HEK293 (cell line): ENCODE measurements at regions not wholly inside any gene's neighbourhood (a gene's known extent, or its start where the extent isn't known, plus 50 kb on each side); places are given as distances from the start of the nearest gene placed in this dataset.

Experiments
- CTCF ChIA-PET: fragments of 350-600 bp; formaldehyde crosslinking; extraction: SDS; loops from one replicate; lab custom pipeline; 2021; ENCODE audit warnings: antibody characterized with exemption; lab: Yijun Ruan, JAX
- POLR2A ChIA-PET: fragments of 300-600 bp; formaldehyde crosslinking; extraction: SDS; loops from one replicate; lab custom pipeline; 2020; ENCODE audit warnings: antibody characterized with exemption, inconsistent platforms; lab: Yijun Ruan, JAX
- H3K27ac ChIP-seq: fragments of 200-500 bp; sonication (Bioruptor generic); 2 replicates; pipeline ENCODE4 v1.5.1; 2014; ENCODE audit warnings: low read depth, low read length, control low read depth, inconsistent platforms; ENCODE audit errors: extremely low read depth
- H3K36me3 ChIP-seq, 2 experiments: fragments of 200-500 bp in 1 of 2; sonication (Bioruptor generic) in 1 of 2; 1 replicate in 1 of 2; 2 replicates in 1 of 2; pipeline ENCODE4 v1.5.1; 2014 to 2017; ENCODE audit warnings: inconsistent platforms in 2 of 2, low read length in 2 of 2; ENCODE audit not compliant: control insufficient read depth in 2 of 2, insufficient read depth in 1 of 2
- H3K4me1 ChIP-seq: fragments of 200-500 bp; sonication (Bioruptor generic); 2 replicates; pipeline ENCODE4 v1.5.1; 2014; ENCODE audit warnings: mild to moderate bottlenecking, low read length, inconsistent platforms; ENCODE audit not compliant: control insufficient read depth, insufficient read depth
- H3K4me3 ChIP-seq: 2 replicates; pipeline ENCODE4 v1.5.1; 2011; ENCODE audit warnings: low read depth, mild to moderate bottlenecking, control low read depth, low read length, moderate library complexity
- H3K9me3 ChIP-seq: fragments of 200-500 bp; sonication (Bioruptor generic); 2 replicates; pipeline ENCODE4 v1.5.1; 2014; ENCODE audit warnings: low read depth, low read length, inconsistent platforms; ENCODE audit not compliant: control insufficient read depth, insufficient read depth
- KLF9 ChIP-seq: fragments of 450-650 bp; formaldehyde crosslinking; IDR thresholded peaks from 2 replicates; pipeline ENCODE4 v1.5.1; 2016; ENCODE audit warnings: missing biosample characterization, missing genetic modification characterization, low read depth
- MZF1 ChIP-seq: fragments of 450-650 bp; formaldehyde crosslinking; IDR thresholded peaks from 2 replicates; pipeline ENCODE4 v1.5.1; 2017; ENCODE audit warnings: missing biosample characterization, missing genetic modification characterization, borderline replicate concordance
- RBAK ChIP-seq: fragments of 450-650 bp; formaldehyde crosslinking; IDR thresholded peaks from 2 replicates; pipeline ENCODE4 v1.5.1; 2016; ENCODE audit warnings: missing biosample characterization, missing genetic modification characterization
- SP3 ChIP-seq: fragments of 450-650 bp; formaldehyde crosslinking; IDR thresholded peaks from 2 replicates; pipeline ENCODE4 v1.5.1; 2016; ENCODE audit warnings: missing biosample characterization, missing genetic modification characterization
- TCF7L2 ChIP-seq: IDR thresholded peaks from 2 replicates; pipeline ENCODE4 v1.6.1; 2011; ENCODE audit warnings: low read depth, mild to moderate bottlenecking, inconsistent platforms, low read length, moderate library complexity, borderline replicate concordance
- TRIM28 ChIP-seq: IDR thresholded peaks from 2 replicates; pipeline ENCODE4 v1.6.1; 2011; ENCODE audit warnings: low read length, control low read depth, borderline replicate concordance
- ZBTB7A ChIP-seq: fragments of 450-650 bp; formaldehyde crosslinking; IDR thresholded peaks from 2 replicates; pipeline ENCODE4 v1.5.1; 2016; ENCODE audit warnings: low read depth, missing biosample characterization, missing genetic modification characterization
- ZNF146 ChIP-seq: fragments of 450-650 bp; formaldehyde crosslinking; IDR thresholded peaks from 2 replicates; pipeline ENCODE4 v1.5.1; 2016; ENCODE audit warnings: missing biosample characterization, missing genetic modification characterization
- ZNF157 ChIP-seq: fragments of 450-650 bp; formaldehyde crosslinking; IDR thresholded peaks from 2 replicates; pipeline ENCODE4 v1.5.1; 2016; ENCODE audit warnings: missing biosample characterization, missing genetic modification characterization
- ZNF280D ChIP-seq: fragments of 450-650 bp; formaldehyde crosslinking; IDR thresholded peaks from 2 replicates; pipeline ENCODE4 v1.5.1; 2016; ENCODE audit warnings: missing biosample characterization, missing genetic modification characterization
- ZNF302 ChIP-seq: fragments of 450-650 bp; formaldehyde crosslinking; IDR thresholded peaks from 2 replicates; pipeline ENCODE4 v1.5.1; 2016; ENCODE audit warnings: missing biosample characterization, missing genetic modification characterization, low read depth
- ZNF354C ChIP-seq: fragments of 450-650 bp; formaldehyde crosslinking; IDR thresholded peaks from 2 replicates; pipeline ENCODE4 v1.5.1; 2016; ENCODE audit warnings: missing biosample characterization, missing genetic modification characterization, low read depth, borderline replicate concordance
- ZNF510 ChIP-seq: fragments of 450-650 bp; formaldehyde crosslinking; IDR thresholded peaks from 2 replicates; pipeline ENCODE4 v1.5.1; 2018; ENCODE audit warnings: mild to moderate bottlenecking, missing genetic modification characterization, missing biosample characterization; ENCODE audit not compliant: insufficient replicate concordance
- ZNF521 ChIP-seq: fragments of 450-650 bp; formaldehyde crosslinking; IDR thresholded peaks from 2 replicates; pipeline ENCODE4 v1.5.1; 2017; ENCODE audit warnings: missing biosample characterization, mild to moderate bottlenecking, missing genetic modification characterization
- ZNF768 ChIP-seq: fragments of 450-650 bp; formaldehyde crosslinking; IDR thresholded peaks from 2 replicates; pipeline ENCODE4 v1.5.1; 2018; ENCODE audit warnings: missing biosample characterization, mild to moderate bottlenecking, missing genetic modification characterization
- ZNF830 ChIP-seq: fragments of 450-650 bp; IDR thresholded peaks from 2 replicates; pipeline ENCODE4 v1.5.0; 2018; ENCODE audit warnings: missing biosample characterization, missing genetic modification characterization, low read depth, mild to moderate bottlenecking, moderate library complexity
- TF ChIP-seq, protein P1 (sequence below): fragments of 450-650 bp; formaldehyde crosslinking; IDR thresholded peaks from 2 replicates; pipeline ENCODE4 v1.5.1; 2017; ENCODE audit warnings: missing biosample characterization, missing genetic modification characterization
- TF ChIP-seq, protein P2 (sequence below): fragments of 450-650 bp; formaldehyde crosslinking; IDR thresholded peaks from 2 replicates; pipeline ENCODE4 v1.5.1; 2016; ENCODE audit warnings: missing biosample characterization, missing genetic modification characterization
- TF ChIP-seq, protein P3 (sequence below): fragments of 450-650 bp; IDR thresholded peaks from 2 replicates; pipeline ENCODE4 v1.5.1; 2018; ENCODE audit warnings: missing biosample characterization, mild to moderate bottlenecking, missing genetic modification characterization
- TF ChIP-seq, protein P4 (sequence below): fragments of 450-650 bp; formaldehyde crosslinking; IDR thresholded peaks from 2 replicates; pipeline ENCODE4 v1.5.1; 2017; ENCODE audit warnings: missing biosample characterization, mild to moderate bottlenecking, missing genetic modification characterization, moderate library complexity
- TF ChIP-seq, protein P5 (sequence below): fragments of 450-650 bp; formaldehyde crosslinking; IDR thresholded peaks from 2 replicates; pipeline ENCODE4 v1.5.1; 2016; ENCODE audit warnings: missing biosample characterization, missing genetic modification characterization
- TF ChIP-seq, protein P6 (sequence below): fragments of 450-650 bp; formaldehyde crosslinking; IDR thresholded peaks from 2 replicates; pipeline ENCODE4 v1.5.1; 2016; ENCODE audit warnings: missing biosample characterization, missing genetic modification characterization

DNA sequence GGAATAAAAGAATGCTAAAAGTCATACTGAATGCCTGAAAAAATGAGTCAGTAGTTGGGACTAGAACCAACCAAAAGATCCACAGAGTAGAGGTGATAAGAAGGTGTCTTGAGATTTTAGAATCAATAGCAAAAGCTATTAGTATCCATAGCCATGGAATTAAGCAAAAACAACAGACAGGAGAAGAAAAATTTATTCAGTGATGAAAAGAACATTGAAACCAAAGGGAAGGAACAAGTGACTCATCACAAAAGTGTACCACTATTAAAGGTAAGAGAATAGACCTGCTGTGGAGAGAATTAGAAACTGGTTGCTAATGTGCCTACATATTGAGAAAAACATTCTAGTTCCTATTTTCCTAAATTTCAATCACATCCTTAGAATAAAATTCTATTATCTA lies 182.0 kb upstream of the NEIL3 start:
- H3K4me3 ChIP-seq, result no peak overlapping the region
- TF ChIP-seq, protein P1, sequence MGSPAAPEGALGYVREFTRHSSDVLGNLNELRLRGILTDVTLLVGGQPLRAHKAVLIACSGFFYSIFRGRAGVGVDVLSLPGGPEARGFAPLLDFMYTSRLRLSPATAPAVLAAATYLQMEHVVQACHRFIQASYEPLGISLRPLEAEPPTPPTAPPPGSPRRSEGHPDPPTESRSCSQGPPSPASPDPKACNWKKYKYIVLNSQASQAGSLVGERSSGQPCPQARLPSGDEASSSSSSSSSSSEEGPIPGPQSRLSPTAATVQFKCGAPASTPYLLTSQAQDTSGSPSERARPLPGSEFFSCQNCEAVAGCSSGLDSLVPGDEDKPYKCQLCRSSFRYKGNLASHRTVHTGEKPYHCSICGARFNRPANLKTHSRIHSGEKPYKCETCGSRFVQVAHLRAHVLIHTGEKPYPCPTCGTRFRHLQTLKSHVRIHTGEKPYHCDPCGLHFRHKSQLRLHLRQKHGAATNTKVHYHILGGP, result no peak
- TF ChIP-seq, protein P2, sequence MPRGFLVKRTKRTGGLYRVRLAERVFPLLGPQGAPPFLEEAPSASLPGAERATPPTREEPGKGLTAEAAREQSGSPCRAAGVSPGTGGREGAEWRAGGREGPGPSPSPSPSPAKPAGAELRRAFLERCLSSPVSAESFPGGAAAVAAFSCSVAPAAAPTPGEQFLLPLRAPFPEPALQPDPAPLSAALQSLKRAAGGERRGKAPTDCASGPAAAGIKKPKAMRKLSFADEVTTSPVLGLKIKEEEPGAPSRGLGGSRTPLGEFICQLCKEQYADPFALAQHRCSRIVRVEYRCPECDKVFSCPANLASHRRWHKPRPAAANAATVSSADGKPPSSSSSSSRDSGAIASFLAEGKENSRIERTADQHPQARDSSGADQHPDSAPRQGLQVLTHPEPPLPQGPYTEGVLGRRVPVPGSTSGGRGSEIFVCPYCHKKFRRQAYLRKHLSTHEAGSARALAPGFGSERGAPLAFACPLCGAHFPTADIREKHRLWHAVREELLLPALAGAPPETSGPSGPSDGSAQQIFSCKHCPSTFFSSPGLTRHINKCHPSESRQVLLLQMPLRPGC (tag by site-specific recombination), result no peak
- TF ChIP-seq, protein P3, sequence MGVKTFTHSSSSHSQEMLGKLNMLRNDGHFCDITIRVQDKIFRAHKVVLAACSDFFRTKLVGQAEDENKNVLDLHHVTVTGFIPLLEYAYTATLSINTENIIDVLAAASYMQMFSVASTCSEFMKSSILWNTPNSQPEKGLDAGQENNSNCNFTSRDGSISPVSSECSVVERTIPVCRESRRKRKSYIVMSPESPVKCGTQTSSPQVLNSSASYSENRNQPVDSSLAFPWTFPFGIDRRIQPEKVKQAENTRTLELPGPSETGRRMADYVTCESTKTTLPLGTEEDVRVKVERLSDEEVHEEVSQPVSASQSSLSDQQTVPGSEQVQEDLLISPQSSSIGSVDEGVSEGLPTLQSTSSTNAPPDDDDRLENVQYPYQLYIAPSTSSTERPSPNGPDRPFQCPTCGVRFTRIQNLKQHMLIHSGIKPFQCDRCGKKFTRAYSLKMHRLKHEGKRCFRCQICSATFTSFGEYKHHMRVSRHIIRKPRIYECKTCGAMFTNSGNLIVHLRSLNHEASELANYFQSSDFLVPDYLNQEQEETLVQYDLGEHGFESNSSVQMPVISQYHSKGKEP (tag by site-specific recombination), result no peak
- TF ChIP-seq ZNF157 (tag by site-specific recombination) (no peak), ZNF510 (tag by site-specific recombination) (no peak), MZF1 (tag by site-specific recombination) (no peak), KLF9 (tag by site-specific recombination) (no peak), ZBTB7A (tag by site-specific recombination) (no peak), ZNF146 (tag by site-specific recombination) (no peak), ZNF302 (tag by site-specific recombination) (no peak), ZNF830 (tag by site-specific recombination) (no peak), ZNF521 (no peak), TRIM28 (no peak)
- TF ChIP-seq, protein P4, sequence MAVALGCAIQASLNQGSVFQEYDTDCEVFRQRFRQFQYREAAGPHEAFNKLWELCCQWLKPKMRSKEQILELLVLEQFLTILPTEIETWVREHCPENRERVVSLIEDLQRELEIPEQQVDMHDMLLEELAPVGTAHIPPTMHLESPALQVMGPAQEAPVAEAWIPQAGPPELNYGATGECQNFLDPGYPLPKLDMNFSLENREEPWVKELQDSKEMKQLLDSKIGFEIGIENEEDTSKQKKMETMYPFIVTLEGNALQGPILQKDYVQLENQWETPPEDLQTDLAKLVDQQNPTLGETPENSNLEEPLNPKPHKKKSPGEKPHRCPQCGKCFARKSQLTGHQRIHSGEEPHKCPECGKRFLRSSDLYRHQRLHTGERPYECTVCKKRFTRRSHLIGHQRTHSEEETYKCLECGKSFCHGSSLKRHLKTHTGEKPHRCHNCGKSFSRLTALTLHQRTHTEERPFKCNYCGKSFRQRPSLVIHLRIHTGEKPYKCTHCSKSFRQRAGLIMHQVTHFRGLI, result no peak
- TF ChIP-seq, all 188 proteins: peak for 0
- ChIA-PET POLR2A (no interaction called here), CTCF (no interaction called here)
- no peaks in the 10 kb centered on the region for H3K4me1 ChIP-seq
- H3K36me3 ChIP-seq, result no peaks in the 10 kb centered on the region
- H3K9me3 ChIP-seq, result no peaks in the 10 kb centered on the region
- no peak overlapping the region for H3K27ac ChIP-seq

DNA sequence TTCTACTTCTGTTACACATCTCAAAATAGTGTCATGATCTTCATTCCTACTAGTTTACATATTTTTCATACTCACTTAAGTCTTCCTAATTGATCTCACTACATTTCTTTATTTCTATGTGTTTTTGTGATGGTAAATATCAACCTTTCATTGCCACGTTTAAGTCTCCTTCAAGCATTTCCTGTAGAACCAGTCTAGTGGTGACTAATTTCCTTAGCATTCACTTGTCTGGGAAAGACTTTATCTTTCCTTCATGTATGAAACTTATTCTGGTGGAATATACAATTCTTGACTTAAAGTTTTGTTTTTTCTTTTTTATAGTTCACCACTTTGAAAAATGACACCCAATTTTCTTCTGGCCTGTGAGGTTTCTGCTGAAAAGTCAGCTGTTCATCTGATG lies 181.4 kb upstream of the NEIL3 start:
- Histone ChIP-seq H3K27ac (no peak overlapping the region), H3K9me3 (no peaks in the 10 kb centered on the region), H3K4me1 (no peaks in the 10 kb centered on the region), H3K36me3 (no peaks in the 10 kb centered on the region), H3K4me3 (no peak overlapping the region)
- POLR2A ChIA-PET, result no interaction called here
- TF ChIP-seq ZNF354C (no peak), TCF7L2 (no peak), ZNF280D (tag by site-specific recombination) (no peak), ZNF768 (tag by site-specific recombination) (no peak), SP3 (tag by site-specific recombination) (no peak), KLF9 (tag by site-specific recombination) (no peak), ZNF830 (tag by site-specific recombination) (no peak), RBAK (tag by site-specific recombination) (no peak)
- TF ChIP-seq, protein P5, sequence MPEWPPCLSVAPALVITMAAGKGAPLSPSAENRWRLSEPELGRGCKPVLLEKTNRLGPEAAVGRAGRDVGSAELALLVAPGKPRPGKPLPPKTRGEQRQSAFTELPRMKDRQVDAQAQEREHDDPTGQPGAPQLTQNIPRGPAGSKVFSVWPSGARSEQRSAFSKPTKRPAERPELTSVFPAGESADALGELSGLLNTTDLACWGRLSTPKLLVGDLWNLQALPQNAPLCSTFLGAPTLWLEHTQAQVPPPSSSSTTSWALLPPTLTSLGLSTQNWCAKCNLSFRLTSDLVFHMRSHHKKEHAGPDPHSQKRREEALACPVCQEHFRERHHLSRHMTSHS (tag by site-specific recombination), result no peak
- TF ChIP-seq, protein P6, sequence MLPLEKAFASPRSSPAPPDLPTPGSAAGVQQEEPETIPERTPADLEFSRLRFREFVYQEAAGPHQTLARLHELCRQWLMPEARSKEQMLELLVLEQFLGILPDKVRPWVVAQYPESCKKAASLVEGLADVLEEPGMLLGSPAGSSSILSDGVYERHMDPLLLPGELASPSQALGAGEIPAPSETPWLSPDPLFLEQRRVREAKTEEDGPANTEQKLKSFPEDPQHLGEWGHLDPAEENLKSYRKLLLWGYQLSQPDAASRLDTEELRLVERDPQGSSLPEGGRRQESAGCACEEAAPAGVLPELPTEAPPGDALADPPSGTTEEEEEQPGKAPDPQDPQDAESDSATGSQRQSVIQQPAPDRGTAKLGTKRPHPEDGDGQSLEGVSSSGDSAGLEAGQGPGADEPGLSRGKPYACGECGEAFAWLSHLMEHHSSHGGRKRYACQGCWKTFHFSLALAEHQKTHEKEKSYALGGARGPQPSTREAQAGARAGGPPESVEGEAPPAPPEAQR, result no peak
- TF ChIP-seq, protein P1, result no peak
- CTCF ChIA-PET, result no interaction called here
